GM12878 (cell line): ENCODE measurements at regions not wholly inside any gene's neighbourhood (a gene's known extent, or its start where the extent isn't known, plus 50 kb on each side); places are given as distances from the start of the nearest gene placed in this dataset.

Source experiments
- ATAC-seq: fragments of 200-7000 bp; cut with Tn5 transposase; 3 replicates; pipeline ENCODE4 v1.9.1; 2020; ENCODE audit warnings: mild to moderate bottlenecking, moderate library complexity
- BruUV-seq: library from RNA; stranded (reverse); fragments of 400-500 nt; replicated peaks from 2 replicates; lab custom pipeline; 2021; lab: Mats Ljungman, UMichigan
- CTCF ChIA-PET: fragments of 300-600 bp; sonication (Branson Sonifier 250); formaldehyde crosslinking; extraction: SDS; loops from one replicate; lab custom pipeline; 2021; ENCODE audit warnings: inconsistent platforms; lab: Yijun Ruan, JAX
- POLR2A ChIA-PET: fragments of 350-600 bp; formaldehyde crosslinking; extraction: SDS; loops from one replicate; lab custom pipeline; 2021; ENCODE audit warnings: inconsistent platforms; lab: Charles Lee
- RAD21 ChIA-PET: fragments of 300-600 bp; sonication (Branson Sonifier 250); formaldehyde crosslinking; loops from one replicate; lab custom pipeline; 2023; ENCODE audit warnings: antibody characterized with exemption; ENCODE audit not compliant: unreplicated experiment; lab: Charles Lee
- SMC1A ChIA-PET: fragments of 300-600 bp; sonication (Branson Sonifier 250); formaldehyde crosslinking; loops from one replicate; lab custom pipeline; 2023; ENCODE audit not compliant: unreplicated experiment, uncharacterized antibody; lab: Charles Lee
- DNase-seq: peaks from one replicate; pipeline ENCODE4 v3.0.0-alpha.2; 2011; ENCODE audit warnings: low read depth, low spot score
- FAIRE-seq: peaks from 3 replicates; lab custom pipeline; 2011; peaks lifted over from hg19 to GRCh38; lab: Jason Lieb, UNC
- H2AFZ ChIP-seq: 2 replicates; pipeline ENCODE4 v1.6.0; 2011; ENCODE audit warnings: low read depth, low read length, control low read depth; ENCODE audit not compliant: control insufficient read depth
- H3K27ac ChIP-seq: 2 replicates; pipeline ENCODE4 v1.5.1; 2011; ENCODE audit warnings: control low read depth; ENCODE audit not compliant: control insufficient read depth, insufficient read depth
- H3K27me3 ChIP-seq, 2 experiments: replicated peaks in 1 of 2; 2 replicates each; pipeline versions ENCODE4 v1.6.0 to v1.6.1; 2011; ENCODE audit warnings: low read length in 1 of 2; ENCODE audit not compliant: control insufficient read depth in 2 of 2, insufficient read depth in 2 of 2
- H3K36me3 ChIP-seq, 2 experiments: 2 replicates each; pipeline ENCODE4 v1.5.1; 2011; ENCODE audit warnings: low read length in 1 of 2; ENCODE audit not compliant: control insufficient read depth in 2 of 2, insufficient read depth in 2 of 2
- H3K4me1 ChIP-seq: 2 replicates; pipeline ENCODE4 v1.6.1; 2011; ENCODE audit warnings: mild to moderate bottlenecking, low read length, moderate library complexity, mixed read lengths; ENCODE audit not compliant: control insufficient read depth, insufficient read depth
- H3K4me2 ChIP-seq: 2 replicates; pipeline ENCODE4 v1.6.0; 2011; ENCODE audit warnings: control low read depth; ENCODE audit not compliant: control insufficient read depth, insufficient read depth
- H3K4me3 ChIP-seq: fragments of 200-600 bp; sonication (generic); 2 replicates; pipeline ENCODE4 v1.5.1; 2016
- H3K79me2 ChIP-seq: 2 replicates; pipeline ENCODE4 v1.6.0; 2011; ENCODE audit warnings: low read length; ENCODE audit not compliant: control insufficient read depth, insufficient read depth
- H3K9ac ChIP-seq: 2 replicates; pipeline ENCODE4 v1.8.0; 2011; ENCODE audit warnings: low read length, control low read depth, mixed read lengths; ENCODE audit not compliant: control insufficient read depth, insufficient read depth
- H3K9me3 ChIP-seq: replicated peaks from 3 replicates; pipeline ENCODE4 v1.5.1; 2011; ENCODE audit warnings: mild to moderate bottlenecking, low read length; ENCODE audit not compliant: control insufficient read depth, insufficient read depth
- H4K20me1 ChIP-seq: 2 replicates; pipeline ENCODE4 v1.6.0; 2011; ENCODE audit not compliant: control insufficient read depth, insufficient read depth
- CHD1 ChIP-seq: IDR thresholded peaks from 2 replicates; pipeline ENCODE4 v1.6.1; 2012; ENCODE audit warnings: low read depth, low read length, improper control_type of control experiment
- CREB1 ChIP-seq: IDR thresholded peaks from 2 replicates; pipeline ENCODE4 v1.6.1; 2012; ENCODE audit warnings: low read depth, mild to moderate bottlenecking, inconsistent platforms
- IKZF1 ChIP-seq: fragments of 450-650 bp; conservative IDR thresholded peaks from 2 replicates; pipeline ENCODE4 v1.6.1; 2017; ENCODE audit warnings: antibody characterized with exemption, mild to moderate bottlenecking
- KAT2A ChIP-seq: conservative IDR thresholded peaks from 2 replicates; pipeline ENCODE4 v1.6.1; 2011; ENCODE audit warnings: low read depth, low read length; ENCODE audit not compliant: control insufficient read depth
- KDM1A ChIP-seq: fragments of 200-600 bp; sonication (generic); IDR thresholded peaks from 2 replicates; pipeline ENCODE4 v1.6.1; 2016; ENCODE audit warnings: borderline replicate concordance
- LARP7 ChIP-seq: fragments of 450-650 bp; IDR thresholded peaks from 2 replicates; pipeline ENCODE4 v1.6.1; 2017; ENCODE audit warnings: mild to moderate bottlenecking
- NFYB ChIP-seq: IDR thresholded peaks from 2 replicates; pipeline ENCODE4 v1.6.1; 2011; ENCODE audit warnings: low read depth, mild to moderate bottlenecking, low read length, improper control_type of control experiment, moderate library complexity; ENCODE audit not compliant: insufficient read depth
- PML ChIP-seq: IDR thresholded peaks from 2 replicates; pipeline ENCODE4 v1.6.1; 2012; ENCODE audit warnings: low read length, inconsistent platforms
- POLR2A ChIP-seq: IDR thresholded peaks from 2 replicates; pipeline ENCODE4 v1.6.1; 2011; ENCODE audit warnings: low read depth, mild to moderate bottlenecking, low read length
- RAD51 ChIP-seq: fragments of 450-650 bp; IDR thresholded peaks from 2 replicates; pipeline ENCODE4 v1.6.1; 2016; ENCODE audit warnings: moderate library complexity, mild to moderate bottlenecking, inconsistent platforms
- SMAD1 ChIP-seq: fragments of 450-650 bp; IDR thresholded peaks from 2 replicates; pipeline ENCODE4 v1.6.1; 2018; ENCODE audit warnings: mild to moderate bottlenecking, low read depth; ENCODE audit not compliant: partially characterized antibody
- SMARCA5 ChIP-seq: fragments of 450-650 bp; IDR thresholded peaks from 2 replicates; pipeline ENCODE4 v1.6.1; 2017; ENCODE audit warnings: mild to moderate bottlenecking
- SREBF1 ChIP-seq: IDR thresholded peaks from 2 replicates; pipeline ENCODE4 v1.6.1; 2012; ENCODE audit warnings: mild to moderate bottlenecking, low read length
- TARDBP ChIP-seq: IDR thresholded peaks from 2 replicates; pipeline ENCODE4 v1.6.1; 2016; ENCODE audit warnings: borderline replicate concordance
- TCF7 ChIP-seq: IDR thresholded peaks from 2 replicates; pipeline ENCODE4 v1.6.1; 2014; ENCODE audit warnings: antibody characterized with exemption, borderline replicate concordance
- ZNF384 ChIP-seq: IDR thresholded peaks from 2 replicates; pipeline ENCODE4 v1.6.1; 2012; ENCODE audit warnings: low read depth, mild to moderate bottlenecking, low read length, improper control_type of control experiment, borderline replicate concordance
- WGBS: methylation state at CpG from one replicate; pipeline ENCODE4 v1.1.6; 2016; ENCODE audit warnings: low lambda C conversion rate; ENCODE audit not compliant: insufficient replicate concordance, insufficient coverage; ENCODE audit errors: missing lambda C conversion rate; 5-methylcytosine and 5-hydroxymethylcytosine counted together
- in situ Hi-C: fragments of 300-500 bp; cut with MboI; formaldehyde crosslinking; loops from 9 replicates; pipeline ENCODE4 v1.14.3; 2018; ENCODE audit warnings: mixed read lengths
- intact Hi-C: fragments of 100-400 bp; cut with micrococcal nuclease; formaldehyde crosslinking; loops from one replicate; pipeline ENCODE4 v1.14.2; 2022; ENCODE audit not compliant: unreplicated experiment
- TF ChIP-seq, protein P1 (sequence below): fragments of 450-650 bp; IDR thresholded peaks from 2 replicates; pipeline ENCODE4 v1.6.1; 2017; ENCODE audit warnings: mild to moderate bottlenecking, moderate library complexity
- TF ChIP-seq, protein P2 (sequence below): IDR thresholded peaks from 2 replicates; pipeline ENCODE4 v1.6.1; 2012; ENCODE audit warnings: low read length, inconsistent platforms
- TF ChIP-seq, protein P3 (sequence below): fragments of 450-650 bp; IDR thresholded peaks from 2 replicates; pipeline ENCODE4 v1.6.1; 2017; ENCODE audit warnings: low read depth, mild to moderate bottlenecking, moderate library complexity
- TF ChIP-seq, protein P4 (sequence below): fragments of 450-650 bp; IDR thresholded peaks from 2 replicates; pipeline ENCODE4 v1.6.1; 2016; ENCODE audit warnings: mild to moderate bottlenecking

DNA sequence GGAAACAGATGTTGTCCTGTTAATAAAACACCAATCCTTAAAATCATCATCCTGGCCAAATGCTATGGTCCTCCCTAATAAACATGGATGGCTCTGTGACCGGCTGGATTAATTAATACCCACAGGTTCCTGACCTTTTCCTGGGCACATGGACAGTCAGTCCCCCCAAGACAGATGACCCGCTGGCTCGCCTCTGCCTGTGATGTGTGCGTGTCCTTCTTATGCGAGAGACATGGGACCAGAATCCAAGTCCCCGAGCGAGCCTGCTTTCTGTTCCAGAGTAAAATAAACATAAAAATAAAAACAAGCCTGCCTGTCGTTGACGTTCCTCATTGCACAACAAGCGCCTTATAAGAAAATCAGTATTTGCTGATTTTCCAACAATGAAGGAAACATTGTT lies 378.3 kb upstream of the TSHZ3 start:
- FAIRE-seq: no peak
- Histone ChIP-seq H3K27ac (no peak overlapping the region), H3K9ac (no peak overlapping the region), H3K4me2 (no peak overlapping the region), H3K9me3 (no peaks in the 10 kb centered on the region; the same call in 2 of the 3 replicates), H3K4me1 (no peaks in the 10 kb centered on the region), H3K4me3 (no peak overlapping the region), H2AFZ (no peak overlapping the region), H4K20me1 (no peaks in the 10 kb centered on the region), H3K79me2 (no peaks in the 10 kb centered on the region), H3K27me3 (no peaks in the 10 kb centered on the region), H3K36me3 (no peaks in the 10 kb centered on the region)
- POLR2A ChIA-PET: no interaction called here
- DNase-seq: no peak
- BruUV-seq: no TSS peak
- WGBS: 58% methylated on average over 10 of the region's 10 CpGs
- CTCF ChIA-PET: no interaction called here
- SMC1A ChIA-PET: no interaction called here
- ATAC-seq: no peak
- TF ChIP-seq, protein P1, sequence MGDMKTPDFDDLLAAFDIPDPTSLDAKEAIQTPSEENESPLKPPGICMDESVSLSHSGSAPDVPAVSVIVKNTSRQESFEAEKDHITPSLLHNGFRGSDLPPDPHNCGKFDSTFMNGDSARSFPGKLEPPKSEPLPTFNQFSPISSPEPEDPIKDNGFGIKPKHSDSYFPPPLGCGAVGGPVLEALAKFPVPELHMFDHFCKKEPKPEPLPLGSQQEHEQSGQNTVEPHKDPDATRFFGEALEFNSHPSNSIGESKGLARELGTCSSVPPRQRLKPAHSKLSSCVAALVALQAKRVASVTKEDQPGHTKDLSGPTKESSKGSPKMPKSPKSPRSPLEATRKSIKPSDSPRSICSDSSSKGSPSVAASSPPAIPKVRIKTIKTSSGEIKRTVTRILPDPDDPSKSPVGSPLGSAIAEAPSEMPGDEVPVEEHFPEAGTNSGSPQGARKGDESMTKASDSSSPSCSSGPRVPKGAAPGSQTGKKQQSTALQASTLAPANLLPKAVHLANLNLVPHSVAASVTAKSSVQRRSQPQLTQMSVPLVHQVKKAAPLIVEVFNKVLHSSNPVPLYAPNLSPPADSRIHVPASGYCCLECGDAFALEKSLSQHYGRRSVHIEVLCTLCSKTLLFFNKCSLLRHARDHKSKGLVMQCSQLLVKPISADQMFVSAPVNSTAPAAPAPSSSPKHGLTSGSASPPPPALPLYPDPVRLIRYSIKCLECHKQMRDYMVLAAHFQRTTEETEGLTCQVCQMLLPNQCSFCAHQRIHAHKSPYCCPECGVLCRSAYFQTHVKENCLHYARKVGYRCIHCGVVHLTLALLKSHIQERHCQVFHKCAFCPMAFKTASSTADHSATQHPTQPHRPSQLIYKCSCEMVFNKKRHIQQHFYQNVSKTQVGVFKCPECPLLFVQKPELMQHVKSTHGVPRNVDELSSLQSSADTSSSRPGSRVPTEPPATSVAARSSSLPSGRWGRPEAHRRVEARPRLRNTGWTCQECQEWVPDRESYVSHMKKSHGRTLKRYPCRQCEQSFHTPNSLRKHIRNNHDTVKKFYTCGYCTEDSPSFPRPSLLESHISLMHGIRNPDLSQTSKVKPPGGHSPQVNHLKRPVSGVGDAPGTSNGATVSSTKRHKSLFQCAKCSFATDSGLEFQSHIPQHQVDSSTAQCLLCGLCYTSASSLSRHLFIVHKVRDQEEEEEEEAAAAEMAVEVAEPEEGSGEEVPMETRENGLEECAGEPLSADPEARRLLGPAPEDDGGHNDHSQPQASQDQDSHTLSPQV: no peak
- no peak for TF ChIP-seq SREBF1
- TF ChIP-seq, protein P2, sequence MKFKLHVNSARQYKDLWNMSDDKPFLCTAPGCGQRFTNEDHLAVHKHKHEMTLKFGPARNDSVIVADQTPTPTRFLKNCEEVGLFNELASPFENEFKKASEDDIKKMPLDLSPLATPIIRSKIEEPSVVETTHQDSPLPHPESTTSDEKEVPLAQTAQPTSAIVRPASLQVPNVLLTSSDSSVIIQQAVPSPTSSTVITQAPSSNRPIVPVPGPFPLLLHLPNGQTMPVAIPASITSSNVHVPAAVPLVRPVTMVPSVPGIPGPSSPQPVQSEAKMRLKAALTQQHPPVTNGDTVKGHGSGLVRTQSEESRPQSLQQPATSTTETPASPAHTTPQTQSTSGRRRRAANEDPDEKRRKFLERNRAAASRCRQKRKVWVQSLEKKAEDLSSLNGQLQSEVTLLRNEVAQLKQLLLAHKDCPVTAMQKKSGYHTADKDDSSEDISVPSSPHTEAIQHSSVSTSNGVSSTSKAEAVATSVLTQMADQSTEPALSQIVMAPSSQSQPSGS: no peak
- no peak for TF ChIP-seq TARDBP
- no peak for TF ChIP-seq CHD1
- TF ChIP-seq, protein P3, sequence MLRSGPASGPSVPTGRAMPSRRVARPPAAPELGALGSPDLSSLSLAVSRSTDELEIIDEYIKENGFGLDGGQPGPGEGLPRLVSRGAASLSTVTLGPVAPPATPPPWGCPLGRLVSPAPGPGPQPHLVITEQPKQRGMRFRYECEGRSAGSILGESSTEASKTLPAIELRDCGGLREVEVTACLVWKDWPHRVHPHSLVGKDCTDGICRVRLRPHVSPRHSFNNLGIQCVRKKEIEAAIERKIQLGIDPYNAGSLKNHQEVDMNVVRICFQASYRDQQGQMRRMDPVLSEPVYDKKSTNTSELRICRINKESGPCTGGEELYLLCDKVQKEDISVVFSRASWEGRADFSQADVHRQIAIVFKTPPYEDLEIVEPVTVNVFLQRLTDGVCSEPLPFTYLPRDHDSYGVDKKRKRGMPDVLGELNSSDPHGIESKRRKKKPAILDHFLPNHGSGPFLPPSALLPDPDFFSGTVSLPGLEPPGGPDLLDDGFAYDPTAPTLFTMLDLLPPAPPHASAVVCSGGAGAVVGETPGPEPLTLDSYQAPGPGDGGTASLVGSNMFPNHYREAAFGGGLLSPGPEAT: no peak
- TF ChIP-seq KAT2A: no peak
- no peak for TF ChIP-seq POLR2A
- no peak for TF ChIP-seq ZNF384
- TF ChIP-seq RAD51: no peak
- no peak for TF ChIP-seq TCF7
- TF ChIP-seq, protein P4, sequence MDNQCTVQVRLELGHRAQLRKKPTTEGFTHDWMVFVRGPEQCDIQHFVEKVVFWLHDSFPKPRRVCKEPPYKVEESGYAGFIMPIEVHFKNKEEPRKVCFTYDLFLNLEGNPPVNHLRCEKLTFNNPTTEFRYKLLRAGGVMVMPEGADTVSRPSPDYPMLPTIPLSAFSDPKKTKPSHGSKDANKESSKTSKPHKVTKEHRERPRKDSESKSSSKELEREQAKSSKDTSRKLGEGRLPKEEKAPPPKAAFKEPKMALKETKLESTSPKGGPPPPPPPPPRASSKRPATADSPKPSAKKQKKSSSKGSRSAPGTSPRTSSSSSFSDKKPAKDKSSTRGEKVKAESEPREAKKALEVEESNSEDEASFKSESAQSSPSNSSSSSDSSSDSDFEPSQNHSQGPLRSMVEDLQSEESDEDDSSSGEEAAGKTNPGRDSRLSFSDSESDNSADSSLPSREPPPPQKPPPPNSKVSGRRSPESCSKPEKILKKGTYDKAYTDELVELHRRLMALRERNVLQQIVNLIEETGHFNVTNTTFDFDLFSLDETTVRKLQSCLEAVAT: no peak
- TF ChIP-seq CREB1: no peak
- TF ChIP-seq LARP7: no peak
- no peak for TF ChIP-seq NFYB
- no peak for TF ChIP-seq SMARCA5
- TF ChIP-seq KDM1A: no peak
- TF ChIP-seq SMAD1: no peak
- no peak for TF ChIP-seq IKZF1
- no peak for TF ChIP-seq PML
- RAD21 ChIA-PET: no interaction called here
- in situ Hi-C loops: no loop called here
- intact Hi-C loops: no loop called here
